Testis (tissue), 2 donors: ENCODE measurements at regions not wholly inside any gene's neighbourhood (a gene's known extent, or its start where the extent isn't known, plus 50 kb on each side); places are given as distances from the start of the nearest gene placed in this dataset.
"Not testable (repeated sequence)": the region's sequence is repeated elsewhere in the genome, so short reads cannot be mapped to it uniquely, and the experiment has no call there.

Experiments
- DNase-seq: peaks from one replicate; pipeline ENCODE4 v3.0.0-alpha.2; 2019
- H3K27ac ChIP-seq, 2 donors: fragments of 200-600 bp; sonication (generic); one replicate each; pipeline ENCODE4 v1.5.1; 2019
- H3K27me3 ChIP-seq: fragments of 200-600 bp; sonication (generic); one replicate; pipeline ENCODE4 v1.5.1; 2019
- H3K36me3 ChIP-seq: fragments of 200-600 bp; sonication (generic); one replicate; pipeline ENCODE4 v1.5.1; 2017; ENCODE audit warnings: low read depth; ENCODE audit errors: missing control alignments
- H3K4me1 ChIP-seq: fragments of 200-600 bp; sonication (generic); one replicate; pipeline ENCODE4 v1.5.1; 2019
- H3K4me3 ChIP-seq, 2 donors: fragments of 200-600 bp; sonication (generic); one replicate each; pipeline ENCODE4 v1.5.1; 2017 to 2019
- H3K9me3 ChIP-seq: fragments of 200-600 bp; sonication (generic); one replicate; pipeline ENCODE4 v1.5.1; 2017
- POLR2A ChIP-seq: fragments of 450-650 bp; IDR thresholded peaks from one replicate; pipeline ENCODE4 v1.6.1; 2017; ENCODE audit warnings: antibody characterized with exemption, mild to moderate bottlenecking, moderate library complexity
- WGBS, 2 donors: methylation state at CpG; one replicate each; pipeline ENCODE4 v1.1.5; 2018; 5-methylcytosine and 5-hydroxymethylcytosine counted together
- intact Hi-C: fragments of 100-400 bp; cut with DNase I; formaldehyde crosslinking; loops from one replicate; pipeline ENCODE4 v1.15.1; 2023; ENCODE audit warnings: low total_unique reads
- TF ChIP-seq, protein P1 (sequence below), 3 experiments: fragments of 450-650 bp in 2 of 3; fragments of 200-600 bp in 1 of 3; sonication (generic) in 1 of 3; IDR thresholded peaks; one replicate each; pipeline ENCODE4 v1.5.1; 2016 to 2019; ENCODE audit warnings: antibody characterized with exemption in 3 of 3, mild to moderate bottlenecking in 2 of 3, moderate library complexity in 1 of 3

DNA sequence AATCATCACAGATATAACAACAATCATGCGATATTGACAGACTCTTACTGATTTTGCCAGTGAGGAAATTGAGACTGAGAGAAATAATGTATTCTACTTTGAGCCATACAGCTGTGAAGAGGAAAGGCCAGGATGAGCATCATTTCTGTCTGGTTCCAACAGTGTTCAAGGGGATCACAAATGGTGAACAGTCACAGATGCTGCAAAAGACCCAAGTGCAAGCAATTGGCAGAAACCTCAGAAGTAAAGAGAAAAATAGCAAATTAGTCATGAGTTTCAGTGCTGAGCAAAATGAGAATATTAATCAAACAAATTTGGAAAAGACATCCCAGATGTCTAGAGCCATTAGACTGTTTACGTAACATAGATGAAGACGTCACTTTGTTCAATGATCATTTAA lies 114.1 kb downstream of the RAB38 start:
- Histone ChIP-seq H3K4me3 (no peak overlapping the region), H3K27ac (no peak overlapping the region), H3K4me1 (no peaks in the 10 kb centered on the region), H3K27me3 (no peaks in the 10 kb centered on the region), H3K9me3 (no peaks in the 10 kb centered on the region), H3K36me3 (no peaks in the 10 kb centered on the region)
- intact Hi-C loops = no loop called here
- 96 to 98% methylated on average over 3 of the region's 3 CpGs for WGBS, 2 donors
- TF ChIP-seq, protein P1, sequence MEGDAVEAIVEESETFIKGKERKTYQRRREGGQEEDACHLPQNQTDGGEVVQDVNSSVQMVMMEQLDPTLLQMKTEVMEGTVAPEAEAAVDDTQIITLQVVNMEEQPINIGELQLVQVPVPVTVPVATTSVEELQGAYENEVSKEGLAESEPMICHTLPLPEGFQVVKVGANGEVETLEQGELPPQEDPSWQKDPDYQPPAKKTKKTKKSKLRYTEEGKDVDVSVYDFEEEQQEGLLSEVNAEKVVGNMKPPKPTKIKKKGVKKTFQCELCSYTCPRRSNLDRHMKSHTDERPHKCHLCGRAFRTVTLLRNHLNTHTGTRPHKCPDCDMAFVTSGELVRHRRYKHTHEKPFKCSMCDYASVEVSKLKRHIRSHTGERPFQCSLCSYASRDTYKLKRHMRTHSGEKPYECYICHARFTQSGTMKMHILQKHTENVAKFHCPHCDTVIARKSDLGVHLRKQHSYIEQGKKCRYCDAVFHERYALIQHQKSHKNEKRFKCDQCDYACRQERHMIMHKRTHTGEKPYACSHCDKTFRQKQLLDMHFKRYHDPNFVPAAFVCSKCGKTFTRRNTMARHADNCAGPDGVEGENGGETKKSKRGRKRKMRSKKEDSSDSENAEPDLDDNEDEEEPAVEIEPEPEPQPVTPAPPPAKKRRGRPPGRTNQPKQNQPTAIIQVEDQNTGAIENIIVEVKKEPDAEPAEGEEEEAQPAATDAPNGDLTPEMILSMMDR (IDR thresholded peaks at IDR 0.05) = no peak
- TF ChIP-seq POLR2A = no peak
- DNase-seq = no peak

DNA sequence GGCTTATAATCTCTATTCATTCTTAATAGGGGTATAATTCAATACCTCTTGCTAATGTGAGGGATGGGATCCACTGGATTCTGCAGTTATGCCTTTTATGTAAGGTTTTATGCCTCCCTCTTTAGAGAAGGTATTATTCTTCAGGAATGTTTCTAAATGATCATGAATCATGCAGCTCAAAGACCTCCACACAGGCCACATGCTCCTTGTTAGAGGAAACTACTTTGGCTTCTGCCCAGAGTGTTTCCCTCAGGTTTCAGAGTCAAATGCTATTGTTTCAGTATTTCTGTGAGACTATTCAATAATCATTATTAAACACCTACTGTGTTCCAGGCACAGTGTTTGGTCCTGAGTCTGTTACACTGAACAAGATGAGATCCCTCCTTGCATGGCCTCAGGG lies 115.9 kb downstream of the RAB38 start:
- intact Hi-C loops = no loop called here
- no peak for TF ChIP-seq POLR2A
- TF ChIP-seq, protein P1 (IDR thresholded peaks at IDR 0.05) = no peak

DNA sequence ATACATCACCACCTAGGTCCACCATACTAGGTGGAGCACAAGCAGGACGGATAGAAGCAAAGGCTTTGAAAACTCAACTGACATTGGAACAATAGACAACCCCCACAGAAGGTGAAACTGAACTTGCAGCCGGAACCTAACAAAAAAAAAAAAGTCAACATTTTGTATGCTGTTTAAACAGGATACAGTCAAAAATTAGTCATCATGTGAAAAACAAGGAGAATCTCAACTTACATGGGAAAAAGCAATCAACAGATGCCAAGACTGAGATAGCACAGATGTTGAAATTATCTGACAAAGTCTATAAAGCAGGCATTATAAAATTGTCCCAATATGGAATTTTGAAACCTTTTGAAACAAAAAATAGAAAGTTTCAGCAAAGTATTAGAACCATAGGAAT lies 123.8 kb downstream of the RAB38 start:
- intact Hi-C loops = no loop called here
- Histone ChIP-seq H3K9me3 (no peaks in the 10 kb centered on the region), H3K36me3 (no peaks in the 10 kb centered on the region), H3K27ac (no peak overlapping the region), H3K4me1 (no peaks in the 10 kb centered on the region), H3K4me3 (no peak overlapping the region), H3K27me3 (no peaks in the 10 kb centered on the region)
- TF ChIP-seq, protein P1 (IDR thresholded peaks at IDR 0.05) = no peak
- TF ChIP-seq POLR2A = no peak
- DNase-seq = no peak
- WGBS, 2 donors = 87% methylated on average over 2 of the region's 2 CpGs

More for the DNA sequence above, 115.9 kb downstream of the RAB38 start:
- H3K27ac ChIP-seq = no peak overlapping the region
- no peak for DNase-seq
- no peaks in the 10 kb centered on the region for H3K4me1 ChIP-seq
- H3K9me3 ChIP-seq = no peaks in the 10 kb centered on the region
- no peaks in the 10 kb centered on the region for H3K27me3 ChIP-seq
- no peak overlapping the region for H3K4me3 ChIP-seq
- no peaks in the 10 kb centered on the region for H3K36me3 ChIP-seq

DNA sequence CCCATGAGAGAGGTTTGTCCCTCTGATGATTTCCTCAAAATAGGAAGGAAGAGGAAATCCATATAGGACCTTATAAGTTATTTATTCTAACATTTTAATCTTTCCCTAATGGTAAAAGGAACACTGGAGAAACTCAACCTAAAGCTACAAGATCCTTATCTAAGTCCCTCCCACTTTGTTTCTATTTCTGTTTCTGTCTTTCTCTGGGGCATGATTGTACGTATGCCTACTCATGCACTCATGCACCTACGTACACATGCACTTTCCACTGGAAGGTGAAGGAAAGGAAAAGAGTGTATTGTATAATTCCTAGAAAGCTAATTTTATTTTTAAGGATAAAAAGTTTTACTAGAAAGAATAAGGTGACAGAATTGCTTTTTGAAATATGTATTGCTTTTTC lies 125.0 kb downstream of the RAB38 start:
- TF ChIP-seq POLR2A = no peak
- TF ChIP-seq, protein P1 (IDR thresholded peaks at IDR 0.05) = no peak
- intact Hi-C loops = no loop called here
- H3K36me3 ChIP-seq = no peaks in the 10 kb centered on the region
- no peak overlapping the region for H3K4me3 ChIP-seq
- no peak overlapping the region for H3K27ac ChIP-seq
- no peaks in the 10 kb centered on the region for H3K4me1 ChIP-seq
- H3K27me3 ChIP-seq = no peaks in the 10 kb centered on the region
- WGBS, 2 donors = 77 to 85% methylated on average over 2 of the region's 2 CpGs
- DNase-seq = no peak
- H3K9me3 ChIP-seq = no peaks in the 10 kb centered on the region

DNA sequence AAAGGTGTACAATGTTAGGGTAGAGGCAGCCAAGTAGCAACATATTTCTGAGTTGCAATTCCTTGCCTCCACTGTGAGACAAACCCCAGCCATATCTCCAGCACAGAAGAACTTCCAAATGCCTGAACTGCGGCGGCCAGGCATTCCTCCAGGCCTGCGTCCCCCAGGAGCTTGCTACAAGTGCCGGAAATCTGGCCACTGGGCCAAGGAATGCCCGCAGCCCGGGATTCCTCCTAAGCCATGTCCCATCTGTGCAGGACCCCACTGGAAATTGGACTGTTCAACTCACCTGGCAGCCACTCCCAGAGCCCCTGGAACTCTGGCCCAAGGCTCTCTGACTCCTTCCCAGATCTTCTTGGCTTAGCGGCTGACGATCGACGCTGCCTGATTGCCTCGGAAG lies 130.0 kb downstream of the RAB38 start:
- H3K4me3 ChIP-seq, DNase-seq, H3K36me3 ChIP-seq, H3K27me3 ChIP-seq, H3K4me1 ChIP-seq, intact Hi-C loops, H3K9me3 ChIP-seq, H3K27ac ChIP-seq: not testable (repeated sequence)
- 96 to 97% methylated on average over 5 to 11 of the region's 11 CpGs for WGBS, 2 donors

DNA sequence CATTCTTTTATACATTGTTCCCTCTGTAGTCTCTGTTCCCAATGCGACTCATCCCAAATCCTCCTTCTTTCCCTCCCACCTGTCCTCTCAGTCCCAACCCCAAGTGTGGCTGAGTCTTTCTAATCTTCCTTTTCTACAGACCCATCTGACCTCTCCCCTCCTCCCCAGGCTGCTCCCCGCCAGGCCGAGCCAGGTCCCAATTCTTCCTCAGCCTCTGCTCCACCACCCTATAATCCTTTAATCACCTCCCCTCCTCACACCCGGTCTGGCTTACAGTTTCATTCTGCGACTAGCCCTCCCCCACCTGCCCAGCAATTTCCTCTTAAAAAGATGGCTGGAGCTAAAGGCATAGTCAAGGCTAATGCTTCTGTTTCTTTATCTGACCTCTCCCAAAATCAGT lies 130.6 kb downstream of the RAB38 start:
- H3K9me3 ChIP-seq, H3K4me1 ChIP-seq, H3K36me3 ChIP-seq, DNase-seq, H3K4me3 ChIP-seq, H3K27me3 ChIP-seq, H3K27ac ChIP-seq, intact Hi-C loops: not testable (repeated sequence)
- WGBS, 2 donors = 69 to 81% methylated on average over 5 of the region's 5 CpGs
